Stimulated activated CD4-positive, alpha-beta T cell treated with anti-CD3 and anti-CD28 coated beads, Interleukin-4, amount 100 ng/mL, for 24 hours (primary cell): ENCODE measurements at regions not wholly inside any gene's neighbourhood (a gene's known extent, or its start where the extent isn't known, plus 50 kb on each side); places are given as distances from the start of the nearest gene placed in this dataset.

Source experiments
- DNase-seq: peaks from one replicate; pipeline ENCODE4 v3.0.0-alpha.2; 2020

- DNase-seq: no peak
These were observed 471.4 kb downstream of the MN1 start for GRCh38 chr22:27329966-27330645.

- DNase-seq: no peak
These were observed 469.9 kb downstream of the MN1 start for GRCh38 chr22:27331526-27332281.

- DNase-seq: no peak
These were observed 466.4 kb downstream of the MN1 start for GRCh38 chr22:27335102-27335660.

- no peak for DNase-seq
These were observed 465.1 kb downstream of the MN1 start for GRCh38 chr22:27336151-27337090.

- no peak for DNase-seq
These were observed 463.9 kb downstream of the MN1 start for GRCh38 chr22:27337676-27338075.

GRCh38 chr22:27340047-27340446, 461.5 kb downstream of the MN1 start:
- DNase-seq: no peak

GRCh38 chr22:27344546-27344945, 457.0 kb downstream of the MN1 start:
- DNase-seq: no peak

GRCh38 chr22:27345691-27346090, 455.9 kb downstream of the MN1 start:
- no peak for DNase-seq

GRCh38 chr22:27347951-27348350, 453.6 kb downstream of the MN1 start:
- no peak for DNase-seq

- DNase-seq: no peak
These were observed 452.9 kb downstream of the MN1 start for GRCh38 chr22:27348634-27349033.

GRCh38 chr22:27349456-27349855, 452.1 kb downstream of the MN1 start:
- no peak for DNase-seq

- no peak for DNase-seq
These were observed 451.2 kb downstream of the MN1 start for GRCh38 chr22:27350306-27350705.

- DNase-seq: no peak
These were observed 449.1 kb downstream of the MN1 start for GRCh38 chr22:27352426-27352825.

- no peak for DNase-seq
These were observed 443.3 kb downstream of the MN1 start for GRCh38 chr22:27358096-27358870.

- no peak for DNase-seq
These were observed 431.3 kb downstream of the MN1 start for GRCh38 chr22:27370269-27370668.

GRCh38 chr22:27370987-27371386, 430.6 kb downstream of the MN1 start:
- no peak for DNase-seq

GRCh38 chr22:27372364-27372763, 429.2 kb downstream of the MN1 start:
- DNase-seq: no peak

- DNase-seq: no peak
These were observed 428.4 kb downstream of the MN1 start for GRCh38 chr22:27372969-27373670.

- no peak for DNase-seq
These were observed 423.9 kb downstream of the MN1 start for GRCh38 chr22:27377501-27378295.

GRCh38 chr22:27378311-27378800, 423.2 kb downstream of the MN1 start:
- no peak for DNase-seq

- no peak for DNase-seq
These were observed 422.6 kb downstream of the MN1 start for GRCh38 chr22:27378995-27379394.
